ENCODE measurements at regions not wholly inside any gene's neighbourhood (a gene's known extent, or its start where the extent isn't known, plus 50 kb on each side); places are given as distances from the start of the nearest gene placed in this dataset.

GRCh38 chr1:177706977-177707376, 262.9 kb downstream of the SEC16B start:
- TF ChIP-seq CTCF (conservative IDR thresholded peaks at IDR 0.05) (no peak), EZH2 (IDR thresholded peaks at IDR 0.05; ENCODE audit: low read depth) (no peak)

All from PC-9 (cell line).